ENCODE measurements at regions not wholly inside any gene's neighbourhood (a gene's known extent, or its start where the extent isn't known, plus 50 kb on each side); places are given as distances from the start of the nearest gene placed in this dataset.
A peak's percentile ranks its signal among the peaks of the same experiment; 100 is the strongest.

GRCh38 chr1:220410611-220411010 is 117.3 kb upstream of the MARK1 start:
- DNase-seq, result no peak

- no peak for DNase-seq
These were observed 118.0 kb upstream of the MARK1 start for GRCh38 chr1:220409771-220410595.

GRCh38 chr1:220407191-220407590 is 120.7 kb upstream of the MARK1 start:
- no peak for DNase-seq

GRCh38 chr1:220398238-220398637 is 126.0 kb upstream of the RAB3GAP2 start:
- DNase-seq, result no peak

DNA sequence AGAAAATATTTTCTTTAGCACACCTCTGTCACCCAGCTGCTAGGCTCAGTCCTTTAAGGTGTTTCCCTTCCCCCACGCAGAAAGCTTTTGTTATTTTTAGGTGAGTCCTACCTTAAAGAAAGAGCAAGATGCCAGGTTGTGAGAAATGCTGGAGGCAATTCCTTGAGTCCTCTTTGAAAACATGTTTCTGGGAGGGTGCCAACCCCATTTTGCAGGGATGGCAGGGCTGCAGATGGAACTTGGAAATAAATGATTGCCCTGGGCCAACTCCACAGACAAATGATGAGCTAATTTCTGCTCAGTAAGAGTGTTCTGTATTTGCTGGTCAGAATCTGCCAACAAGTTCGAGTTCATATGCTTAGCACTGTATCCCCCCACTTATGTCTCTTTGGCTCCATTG is 119.2 kb upstream of the RAB3GAP2 start:
- DNase-seq, result no peak

GRCh38 chr1:220389634-220390033 is 117.4 kb upstream of the RAB3GAP2 start:
- no peak for DNase-seq

- DNase-seq, result no peak
These were observed 114.4 kb upstream of the RAB3GAP2 start for GRCh38 chr1:220386494-220387195.

DNA sequence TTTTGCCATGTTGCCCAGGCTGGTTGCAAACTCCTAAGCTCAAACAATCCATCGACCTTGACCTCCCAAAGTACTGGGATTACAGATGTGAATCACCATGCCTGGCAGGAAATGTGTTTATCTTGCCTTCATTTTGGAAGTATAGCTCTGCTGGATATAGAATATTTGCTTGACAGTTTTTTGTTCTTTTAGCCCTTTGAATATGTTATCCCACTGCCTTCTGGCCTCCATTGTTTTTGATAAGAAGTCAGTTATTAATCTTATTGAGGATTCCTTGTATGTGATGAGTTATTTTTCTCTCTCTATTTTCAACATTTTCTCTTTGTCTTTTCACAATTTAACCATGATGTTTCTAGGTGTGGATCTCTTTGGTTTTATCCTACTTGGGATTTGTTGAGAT is 112.9 kb upstream of the RAB3GAP2 start:
- DNase-seq, result no peak

DNA sequence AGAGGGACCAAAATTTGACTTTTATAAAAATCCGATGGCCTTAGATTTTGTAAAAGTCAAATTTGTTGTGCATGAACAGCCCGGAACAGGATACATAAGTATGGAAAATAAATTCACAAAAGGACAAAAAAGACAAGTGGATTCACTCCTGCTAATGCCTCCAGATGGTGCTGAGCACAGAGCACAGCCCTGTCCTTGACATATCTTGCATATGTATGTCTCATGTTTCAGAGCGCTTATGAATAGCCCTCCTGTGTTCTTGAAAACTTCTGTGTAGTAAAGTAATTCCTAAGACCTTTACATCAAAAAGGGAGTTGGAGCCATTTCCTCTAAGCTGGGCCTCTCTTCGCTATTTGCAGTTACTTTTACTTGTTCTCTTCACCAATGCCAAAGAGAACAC is 110.7 kb upstream of the RAB3GAP2 start:
- no peak for DNase-seq

DNA sequence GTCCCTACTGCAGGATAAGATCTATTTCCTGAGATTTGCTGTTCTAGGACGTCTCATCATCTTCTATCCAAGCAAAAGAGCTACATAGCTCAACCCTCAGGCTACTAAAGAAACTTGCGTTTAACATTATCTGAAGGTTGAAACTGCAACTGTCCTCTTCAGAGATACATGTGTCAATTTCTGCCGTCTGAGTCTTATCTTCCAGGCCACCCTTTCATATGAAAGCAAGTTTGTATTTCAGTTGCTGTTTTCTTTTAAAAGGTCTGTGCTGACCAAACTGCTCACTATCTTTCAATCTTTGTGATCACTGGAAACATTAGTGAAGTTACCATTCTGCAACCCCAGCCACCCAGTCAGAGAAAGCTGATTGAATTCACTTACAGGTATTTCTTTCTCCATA is 108.6 kb upstream of the RAB3GAP2 start:
- DNase-seq, result no peak

DNA sequence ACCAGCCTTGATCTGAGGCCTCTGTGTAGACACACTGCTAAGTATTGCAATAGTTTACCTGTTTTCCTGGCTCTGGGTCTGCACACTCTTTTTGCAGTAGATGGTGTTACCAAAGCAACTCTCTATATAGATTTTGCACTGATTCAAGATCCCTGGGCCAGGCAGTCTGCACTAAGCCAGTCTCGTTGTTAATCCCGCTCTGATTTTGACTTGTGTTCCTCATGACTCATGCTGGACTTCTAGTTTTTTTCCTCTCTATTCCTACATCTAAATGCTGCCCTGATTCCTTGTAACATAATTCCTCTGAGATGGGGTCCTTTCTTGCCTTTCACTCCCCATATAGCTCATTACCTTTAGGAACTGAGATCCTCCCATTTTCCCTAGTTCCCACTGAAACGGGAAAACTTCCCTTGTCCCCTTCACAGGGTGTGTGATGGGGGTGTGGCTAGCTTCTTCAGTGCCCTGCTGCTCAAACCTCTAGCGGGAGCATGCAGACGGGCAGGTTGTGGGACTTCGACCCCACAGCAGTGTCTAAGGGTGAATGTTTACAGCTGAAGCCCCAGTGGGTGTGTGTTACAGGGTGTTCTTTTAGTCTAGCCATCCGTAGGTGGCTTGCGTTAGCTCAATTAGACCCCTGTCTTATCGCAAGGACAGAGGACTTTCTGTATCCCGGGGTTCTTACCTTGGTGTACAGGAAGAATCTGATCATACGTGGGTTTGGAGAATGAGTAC is 106.5 kb upstream of the RAB3GAP2 start:
- DNase-seq, result no peak

DNA sequence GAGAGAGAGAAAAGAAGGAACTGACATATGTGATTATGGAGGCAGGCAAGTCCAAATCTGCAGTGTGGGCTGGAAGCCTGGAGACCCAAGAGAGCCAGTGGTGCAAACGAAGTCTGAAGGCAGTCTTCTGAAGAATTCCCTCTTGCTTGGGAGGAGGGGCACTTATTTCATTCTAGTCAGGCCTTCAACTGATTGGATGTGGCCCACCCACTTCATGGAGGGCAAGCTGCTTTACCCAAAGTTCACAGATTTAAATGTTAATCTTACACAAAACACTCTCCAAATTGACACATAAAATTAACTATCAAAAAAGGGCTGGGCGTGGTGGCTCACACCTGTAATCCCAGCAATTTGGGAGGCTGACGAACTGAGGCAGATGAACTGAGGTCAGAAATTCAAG is 103.5 kb upstream of the RAB3GAP2 start:
- no peak for DNase-seq

DNA sequence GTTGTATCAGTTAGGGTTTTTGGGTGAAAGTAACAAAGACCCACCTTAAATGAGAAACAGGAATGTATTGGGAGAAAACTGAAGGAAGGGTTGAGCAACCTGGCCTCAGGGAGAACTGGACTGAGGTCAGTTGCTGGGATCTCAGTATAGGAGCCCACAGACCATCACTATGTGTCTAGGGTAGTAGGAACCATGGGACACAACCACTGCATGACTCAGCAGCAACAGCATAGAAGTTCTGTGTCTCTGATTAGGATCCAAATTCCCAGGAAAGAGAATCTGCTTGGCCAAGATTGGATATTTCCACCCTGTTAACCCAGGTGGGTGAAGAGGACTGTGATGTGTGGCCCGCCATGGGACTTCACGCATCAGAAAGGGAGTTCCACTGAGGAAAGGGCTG is 102.2 kb upstream of the RAB3GAP2 start:
- no peak for DNase-seq

DNA sequence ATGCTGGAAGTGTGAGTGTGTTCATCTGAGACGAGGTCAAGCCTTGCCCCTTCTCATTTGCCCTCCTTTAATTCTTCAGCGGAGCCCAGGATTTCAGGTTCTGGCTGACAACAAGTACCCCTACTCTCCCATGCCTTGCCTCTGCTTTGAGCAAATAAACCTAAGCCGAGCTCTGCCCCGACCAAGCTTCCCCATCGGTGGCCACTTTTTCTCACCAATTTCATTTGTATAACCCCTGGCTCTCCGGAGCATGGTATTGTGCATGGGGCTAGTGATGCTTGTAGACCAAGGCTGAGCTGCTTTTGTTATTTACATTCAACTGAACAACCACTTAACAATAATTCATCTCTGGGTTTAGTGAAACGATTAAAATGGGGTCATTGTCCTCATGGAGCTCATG is 100.2 kb upstream of the RAB3GAP2 start:
- no peak for DNase-seq

DNA sequence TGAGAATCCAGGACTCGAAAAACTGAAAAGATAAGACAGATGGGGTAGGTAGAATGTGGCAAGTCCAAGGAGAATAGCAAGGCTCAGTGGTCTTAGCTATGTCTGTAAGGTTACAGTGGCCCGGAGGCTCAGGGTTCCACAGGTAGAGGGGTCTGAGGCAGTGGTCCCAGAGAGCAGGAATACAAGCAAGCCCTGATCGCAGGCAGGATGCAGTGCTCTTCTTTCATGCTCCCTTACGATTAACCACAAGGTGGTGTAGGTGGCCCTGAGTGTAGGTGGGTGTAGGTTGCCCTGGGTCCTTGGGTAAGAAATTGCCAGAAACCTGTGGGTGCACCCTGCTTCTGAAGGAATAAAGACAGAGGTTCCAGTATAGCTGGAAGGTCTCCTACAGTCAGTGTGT is 99.1 kb upstream of the RAB3GAP2 start:
- DNase-seq, result peak; percentile 7

DNA sequence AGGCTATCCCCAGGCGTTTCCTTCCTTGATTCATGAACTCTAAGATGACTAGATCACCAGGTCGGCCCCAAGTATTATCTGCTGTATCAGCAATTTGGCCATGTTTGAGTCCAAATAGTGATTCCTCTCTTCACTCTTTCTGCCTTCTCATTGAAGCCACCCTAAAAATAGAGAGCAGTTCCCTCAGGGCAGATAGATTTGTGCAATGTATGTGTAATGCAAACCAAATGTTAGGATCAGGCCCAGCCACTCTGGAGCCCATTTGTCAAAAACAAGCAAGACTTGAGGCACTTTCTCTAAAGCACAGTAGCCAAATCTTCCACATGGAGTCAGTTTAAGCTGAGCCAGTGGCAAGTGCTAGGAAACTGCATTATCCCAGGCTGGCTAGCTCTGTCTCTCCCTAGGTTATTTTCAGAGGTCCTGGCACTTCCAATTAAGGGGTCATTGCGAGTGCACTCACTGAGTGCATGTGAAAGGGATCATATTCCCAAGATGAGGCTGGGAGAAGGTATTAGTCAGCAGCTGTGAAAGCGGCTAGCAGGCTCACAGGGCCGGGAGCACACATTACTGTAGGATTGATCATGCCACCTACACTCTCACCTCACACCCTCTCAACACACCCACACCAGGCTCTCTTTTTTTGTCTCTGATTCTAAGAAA is 97.9 kb upstream of the RAB3GAP2 start:
- no peak for DNase-seq

DNA sequence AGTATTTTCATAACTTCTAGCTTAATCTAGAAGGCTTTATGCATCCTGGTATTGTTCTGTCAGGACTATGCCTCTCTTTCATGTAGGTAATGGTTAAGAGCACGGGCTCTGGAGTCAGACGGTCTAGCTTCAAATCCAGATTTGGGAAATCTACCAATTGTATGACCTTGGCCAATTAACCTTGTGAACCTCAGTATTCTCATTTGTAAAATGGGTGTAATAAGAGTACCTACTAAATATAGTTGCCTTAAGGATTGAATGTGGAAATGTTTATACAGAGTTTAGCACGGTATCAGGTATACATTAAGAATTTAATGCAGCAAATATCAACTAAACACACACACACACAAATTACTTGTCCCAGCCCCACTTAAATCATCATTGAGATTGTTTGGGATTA is 97.3 kb upstream of the RAB3GAP2 start:
- DNase-seq, result no peak

- DNase-seq, result no peak
These were observed 96.4 kb upstream of the RAB3GAP2 start for GRCh38 chr1:220368352-220369265.

DNA sequence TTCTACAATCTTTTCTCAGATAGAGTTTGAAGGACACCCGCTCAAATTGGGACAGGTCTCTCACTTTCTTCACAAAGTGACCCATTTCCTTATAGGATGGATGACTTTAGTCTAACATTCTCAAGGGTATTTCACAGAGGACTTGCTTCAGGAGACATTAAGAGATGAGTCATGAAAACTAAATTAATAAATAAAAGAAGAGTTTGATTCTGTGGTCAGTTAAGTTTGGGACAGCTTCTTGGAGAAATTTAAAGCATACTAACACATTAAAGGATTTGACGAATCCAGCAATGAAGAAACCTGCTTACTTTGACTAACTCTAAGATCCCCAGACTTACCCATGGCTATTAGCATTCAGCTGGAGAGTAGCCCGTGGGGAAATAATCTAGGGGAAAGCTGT is 95.6 kb upstream of the RAB3GAP2 start:
- no peak for DNase-seq

- no peak for DNase-seq
These were observed 94.0 kb upstream of the RAB3GAP2 start for GRCh38 chr1:220366269-220366668.

DNA sequence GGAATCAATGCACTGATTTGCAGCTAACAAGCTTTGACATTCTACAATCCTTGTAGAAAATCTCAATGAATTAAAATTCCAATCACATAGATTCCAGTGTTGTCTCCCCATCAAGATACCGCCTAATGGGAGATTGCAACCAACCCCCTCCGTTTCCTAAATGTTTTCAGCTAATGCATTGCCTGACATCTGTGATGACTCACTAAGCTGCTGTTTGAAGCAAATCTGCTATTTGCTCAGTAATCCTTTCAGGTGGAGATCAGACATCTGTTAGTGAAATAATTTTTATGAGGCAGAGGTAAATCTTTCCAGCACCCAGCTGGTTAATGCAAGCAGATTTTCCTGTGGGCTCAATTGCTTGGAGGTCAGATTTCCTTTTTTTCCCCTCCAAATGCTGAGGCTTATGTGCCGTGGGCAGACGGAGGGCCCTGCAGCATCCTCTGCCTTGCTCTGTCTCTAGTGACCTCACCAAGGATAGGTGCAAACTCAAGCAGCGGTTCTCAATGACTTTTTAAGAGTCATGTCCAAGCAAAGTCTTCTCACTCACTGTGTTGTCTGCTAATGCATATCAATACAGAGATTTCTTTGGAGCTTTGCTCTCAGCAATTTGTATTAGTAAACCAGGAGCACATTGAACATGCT is 91.1 kb upstream of the RAB3GAP2 start:
- DNase-seq, result no peak

Data from COR-L47 (cell line).